ENCODE measurements at regions not wholly inside any gene's neighbourhood (a gene's known extent, or its start where the extent isn't known, plus 50 kb on each side); places are given as distances from the start of the nearest gene placed in this dataset.
A peak's percentile ranks its signal among the peaks of the same experiment; 100 is the strongest.

DNA sequence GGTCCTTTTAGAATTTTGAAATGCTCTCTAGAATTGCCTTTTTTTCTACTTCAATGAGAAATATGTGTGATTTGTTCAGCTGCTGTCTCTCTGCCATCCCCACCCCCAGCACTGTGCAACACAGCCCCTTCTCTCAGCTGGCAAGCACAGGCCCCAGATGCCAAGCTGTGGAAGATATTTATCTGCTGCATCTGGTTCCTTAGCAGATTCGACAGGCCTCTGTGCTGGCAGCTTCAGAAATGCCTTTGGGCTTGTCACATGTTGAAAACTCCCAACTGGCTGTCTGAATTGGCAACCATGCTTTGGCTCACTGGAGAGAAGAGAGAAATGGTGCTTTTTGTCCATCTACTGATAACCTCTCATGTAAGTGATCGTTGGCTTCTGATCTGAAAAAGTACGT lies 206.7 kb upstream of the C1orf87 start:
- H3K4me3 ChIP-seq (ENCODE audit: low read length in 3 of 3): no peak overlapping the region
- DNase-seq (peak in 1 of 5 donors; percentile 32), FAIRE-seq (no peak)
- H3K27ac ChIP-seq (ENCODE audit: low read depth in 2 of 2, low read length in 2 of 2): no peak overlapping the region
- intact Hi-C loops (cut with DNase I): no loop called here
- H3K36me3 ChIP-seq (ENCODE audit: control insufficient read depth in 2 of 3, insufficient read depth in 3 of 3, low read length in 3 of 3): no peaks in the 10 kb centered on the region
- peaks cover 0 to 9% (median 0%) of the 10 kb centered on the region in 3 donors for H3K4me1 ChIP-seq (ENCODE audit: control insufficient read depth in 2 of 3, insufficient read depth in 2 of 3, low read depth in 1 of 3, low read length in 3 of 3)
- TF ChIP-seq CTCF (IDR thresholded peaks at IDR 0.05; ENCODE audit: borderline replicate concordance, extremely low read depth, insufficient read depth): no peak
- H3K9me3 ChIP-seq (ENCODE audit: control insufficient read depth in 2 of 3, insufficient read depth in 1 of 3, low read length in 3 of 3): no peaks in the 10 kb centered on the region
- no peak overlapping the region for H3K9ac ChIP-seq (ENCODE audit: low read length in 3 of 3)
- H3K27me3 ChIP-seq (ENCODE audit: control insufficient read depth, insufficient read depth, low read length): no peaks in the 10 kb centered on the region

DNA sequence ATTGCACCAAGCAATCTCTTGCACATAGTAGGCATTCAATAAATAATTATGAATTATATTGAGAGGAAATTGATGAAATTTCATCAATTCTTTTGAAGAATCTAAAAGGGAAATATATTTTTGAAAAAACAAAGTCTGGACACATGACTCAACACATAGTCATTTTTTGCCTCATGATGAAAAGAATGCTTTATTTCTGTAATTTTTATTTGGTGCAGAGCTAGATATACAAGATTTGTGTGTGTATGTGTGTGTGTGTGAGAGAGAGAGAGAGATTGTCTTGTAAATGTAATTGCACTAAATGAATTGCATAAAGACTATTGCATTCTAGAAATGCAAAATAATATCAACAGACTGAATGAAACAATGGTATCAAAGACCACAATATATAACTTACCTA lies 206.2 kb upstream of the C1orf87 start:
- H3K9me3 ChIP-seq (ENCODE audit: control insufficient read depth in 2 of 3, insufficient read depth in 1 of 3, low read length in 3 of 3): no peaks in the 10 kb centered on the region
- no peaks in the 10 kb centered on the region for H3K27me3 ChIP-seq (ENCODE audit: control insufficient read depth, insufficient read depth, low read length)
- FAIRE-seq (no peak), DNase-seq (no peak)
- intact Hi-C loops (cut with DNase I): no loop called here
- H3K4me1 ChIP-seq (ENCODE audit: control insufficient read depth in 2 of 3, insufficient read depth in 2 of 3, low read depth in 1 of 3, low read length in 3 of 3): peaks cover 0 to 9% (median 0%) of the 10 kb centered on the region in 3 donors
- H3K27ac ChIP-seq (ENCODE audit: low read depth in 2 of 2, low read length in 2 of 2): no peak overlapping the region
- no peak for TF ChIP-seq CTCF (IDR thresholded peaks at IDR 0.05; ENCODE audit: borderline replicate concordance, extremely low read depth, insufficient read depth)
- H3K9ac ChIP-seq (ENCODE audit: low read length in 3 of 3): no peak overlapping the region
- no peak overlapping the region for H3K4me3 ChIP-seq (ENCODE audit: low read length in 3 of 3)
- no peaks in the 10 kb centered on the region for H3K36me3 ChIP-seq (ENCODE audit: control insufficient read depth in 2 of 3, insufficient read depth in 3 of 3, low read length in 3 of 3)

DNA sequence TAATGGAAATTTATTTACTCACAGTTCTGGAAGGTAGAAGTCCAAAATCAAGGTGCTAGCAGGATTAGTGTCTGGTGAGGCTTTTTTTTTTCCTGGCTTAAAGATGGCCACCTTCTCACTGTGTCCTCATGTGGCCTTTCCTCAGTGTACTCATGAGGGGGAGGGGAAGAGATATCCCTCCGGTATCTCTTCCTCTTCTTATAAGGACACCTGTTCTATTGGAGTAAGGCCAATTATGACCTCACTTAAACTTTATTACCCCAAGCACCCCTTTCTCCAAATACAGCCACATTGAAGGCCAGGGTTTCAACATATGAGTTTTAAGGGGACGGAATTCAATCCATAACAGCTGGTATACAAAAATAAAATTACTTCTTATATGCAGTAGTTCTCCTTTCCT lies 203.7 kb upstream of the C1orf87 start:
- H3K4me1 ChIP-seq (ENCODE audit: control insufficient read depth in 2 of 3, insufficient read depth in 2 of 3, low read depth in 1 of 3, low read length in 3 of 3): peaks cover 0 to 9% (median 0%) of the 10 kb centered on the region in 3 donors
- no peak for DNase-seq
- H3K27me3 ChIP-seq (ENCODE audit: control insufficient read depth, insufficient read depth, low read length): no peaks in the 10 kb centered on the region
- FAIRE-seq: no peak
- no peak for TF ChIP-seq CTCF (IDR thresholded peaks at IDR 0.05; ENCODE audit: borderline replicate concordance, extremely low read depth, insufficient read depth)
- intact Hi-C loops (cut with DNase I): no loop called here
- no peaks in the 10 kb centered on the region for H3K36me3 ChIP-seq (ENCODE audit: control insufficient read depth in 2 of 3, insufficient read depth in 3 of 3, low read length in 3 of 3)
- no peak overlapping the region for H3K27ac ChIP-seq (ENCODE audit: low read depth in 2 of 2, low read length in 2 of 2)
- H3K9me3 ChIP-seq (ENCODE audit: control insufficient read depth in 2 of 3, insufficient read depth in 1 of 3, low read length in 3 of 3): no peaks in the 10 kb centered on the region
- no peak overlapping the region for H3K4me3 ChIP-seq (ENCODE audit: low read length in 3 of 3)
- no peak overlapping the region for H3K9ac ChIP-seq (ENCODE audit: low read length in 3 of 3)
